ENCODE measurements at regions not wholly inside any gene's neighbourhood (a gene's known extent, or its start where the extent isn't known, plus 50 kb on each side); places are given as distances from the start of the nearest gene placed in this dataset.

DNA sequence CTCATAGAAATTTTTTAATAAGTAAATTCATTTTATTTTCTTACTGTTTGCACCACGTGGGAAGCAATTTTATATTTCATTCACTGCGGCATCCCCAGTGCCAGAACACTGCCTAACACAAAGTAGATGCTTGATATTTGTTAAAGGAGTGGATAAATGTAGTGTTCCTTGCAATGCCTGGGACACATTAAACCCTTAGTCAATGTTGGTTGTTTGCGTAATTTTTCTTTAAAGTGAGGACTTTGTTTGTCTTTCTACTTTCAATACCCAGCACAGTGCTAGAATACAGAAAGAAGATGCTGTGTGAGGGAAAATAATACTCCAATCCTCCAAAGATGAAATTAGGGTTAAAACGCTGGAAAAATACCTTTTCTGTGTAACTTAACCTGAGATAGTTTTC lies 299.3 kb downstream of the MAP2K6 start:
- in situ Hi-C loops (cut with MboI; ENCODE audit: low pct_unique_long_range_greater_than_20kb, low sequenced_read_pairs): no loop called here

DNA sequence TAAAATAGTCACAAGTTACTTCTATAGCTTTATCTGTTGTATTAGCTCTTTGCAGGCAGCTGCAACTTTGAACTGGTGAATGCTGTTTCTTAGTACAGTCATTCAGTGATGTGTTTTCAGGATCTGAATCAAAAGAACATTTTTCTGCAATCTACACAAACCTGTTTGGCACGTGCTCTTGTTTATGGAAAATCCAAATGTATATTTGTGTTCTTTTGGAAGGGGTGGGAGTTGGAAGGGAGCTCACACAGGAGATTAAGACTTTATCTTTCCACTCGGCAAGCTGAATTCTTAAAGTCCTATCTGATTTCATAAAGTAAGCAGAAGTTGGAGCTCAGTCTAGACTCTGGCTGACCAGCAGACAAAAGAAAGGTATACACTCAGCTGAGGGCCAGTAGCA lies 300.2 kb downstream of the MAP2K6 start:
- DNase-seq: no peak
- in situ Hi-C loops (cut with MboI; ENCODE audit: low pct_unique_long_range_greater_than_20kb, low sequenced_read_pairs): no loop called here

More for the DNA sequence above, 299.3 kb downstream of the MAP2K6 start:
- no peak for DNase-seq

DNA sequence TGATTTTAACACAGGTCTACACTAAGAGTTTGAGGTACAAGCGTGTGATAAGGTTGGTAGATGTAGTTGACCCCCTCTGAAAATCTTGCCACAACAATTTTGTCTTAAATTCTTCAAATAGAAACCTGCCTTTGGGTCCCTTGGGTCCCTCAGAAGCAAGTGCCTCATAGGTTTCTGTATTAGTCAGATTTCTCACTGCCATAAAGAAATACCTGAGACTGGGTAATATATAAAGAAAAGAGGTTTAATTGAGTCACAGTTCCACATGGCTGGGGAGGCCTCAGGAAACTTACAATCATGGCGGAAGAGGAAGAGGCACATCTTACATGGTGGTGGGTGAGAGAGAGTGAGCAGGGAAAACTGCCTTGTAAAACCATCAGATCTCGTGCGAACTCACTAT lies 301.2 kb downstream of the MAP2K6 start:
- no peak for DNase-seq
- in situ Hi-C loops (cut with MboI; ENCODE audit: low pct_unique_long_range_greater_than_20kb, low sequenced_read_pairs): no loop called here

DNA sequence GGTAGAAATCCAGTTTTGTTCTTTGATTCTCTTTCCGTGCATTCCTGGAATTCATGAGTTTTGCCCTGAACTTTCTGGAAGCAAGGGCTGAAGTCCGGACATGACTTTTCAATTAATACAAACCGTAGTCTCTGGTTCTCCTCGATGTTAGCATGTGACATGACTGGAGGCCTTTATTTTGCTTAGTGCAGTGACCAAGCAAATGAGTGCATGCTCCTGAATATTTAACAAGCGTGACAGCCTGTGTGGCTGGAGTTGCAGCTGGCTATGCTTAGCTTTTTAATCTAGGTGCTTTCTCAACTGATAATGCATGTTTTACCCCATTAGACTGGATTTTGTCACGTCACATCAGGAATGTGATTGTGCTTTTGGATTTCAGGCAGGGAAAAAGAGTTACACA lies 302.1 kb downstream of the MAP2K6 start:
- in situ Hi-C loops (cut with MboI; ENCODE audit: low pct_unique_long_range_greater_than_20kb, low sequenced_read_pairs): no loop called here
- DNase-seq: no peak

DNA sequence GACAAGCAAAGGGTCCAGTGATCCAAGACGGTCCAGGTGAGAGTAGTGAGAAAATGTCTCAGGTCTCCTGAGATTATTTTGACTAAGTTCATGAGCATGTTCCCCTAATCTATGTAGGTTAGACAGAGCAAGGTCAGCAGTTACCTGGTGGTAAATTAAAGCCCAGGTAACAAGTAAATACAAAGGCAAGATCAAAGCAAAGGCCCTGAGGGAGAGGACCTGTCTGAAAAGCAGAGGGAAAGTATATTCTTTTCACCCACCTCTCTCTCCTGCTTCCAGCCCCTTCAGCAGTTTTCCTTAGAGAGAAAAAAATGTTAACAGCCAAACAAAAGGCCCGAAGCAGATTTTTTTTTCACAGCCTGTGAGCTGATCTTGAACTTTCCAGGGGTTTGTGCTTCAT lies 302.7 kb downstream of the MAP2K6 start:
- in situ Hi-C loops (cut with MboI; ENCODE audit: low pct_unique_long_range_greater_than_20kb, low sequenced_read_pairs): no loop called here
- no peak for DNase-seq

DNA sequence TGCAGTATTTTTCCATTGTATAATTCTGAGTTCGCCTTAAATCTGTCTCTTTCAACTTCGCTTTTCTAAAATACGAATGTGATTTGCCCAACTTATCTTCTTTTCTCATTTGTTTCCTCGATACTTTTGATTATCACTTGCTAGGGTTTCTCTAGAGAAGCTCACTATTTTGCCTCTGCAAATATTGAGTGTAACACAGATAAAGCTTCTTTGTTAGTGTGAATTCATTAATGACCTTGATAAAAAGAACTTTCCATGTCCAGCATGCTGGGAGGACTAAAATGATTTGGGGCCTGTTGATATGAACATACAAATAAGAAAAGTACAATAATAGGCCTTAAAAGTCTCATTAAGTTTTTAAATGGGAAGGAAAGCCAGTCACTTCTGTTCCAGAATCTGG lies 303.3 kb downstream of the MAP2K6 start:
- in situ Hi-C loops (cut with MboI; ENCODE audit: low pct_unique_long_range_greater_than_20kb, low sequenced_read_pairs): no loop called here
- DNase-seq: no peak

DNA sequence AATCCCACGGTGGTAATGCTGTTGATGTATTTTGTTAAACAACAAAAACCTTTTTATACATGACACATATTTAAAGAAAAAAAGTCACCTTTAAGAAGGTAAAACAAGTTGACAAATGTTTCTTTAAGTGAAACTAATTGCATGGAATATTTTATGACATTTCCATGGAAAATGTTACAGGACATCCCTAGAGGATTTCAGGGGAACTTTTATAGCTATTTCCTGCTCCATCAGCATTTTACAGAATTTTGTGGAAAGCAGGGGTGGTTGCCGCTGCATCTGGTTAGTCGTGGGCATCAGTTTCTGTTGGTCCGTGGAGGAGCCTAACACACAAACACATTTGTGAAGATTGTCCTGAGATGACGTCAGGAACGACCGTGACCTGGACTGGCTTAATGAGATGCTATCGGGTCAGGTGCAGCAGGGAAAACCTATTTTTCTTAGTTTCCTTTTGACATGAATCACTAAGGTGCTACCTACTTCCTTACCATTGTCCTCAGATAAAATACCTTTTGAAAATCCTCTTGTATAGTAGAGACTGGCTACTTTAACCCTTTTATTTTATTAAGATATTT lies 305.1 kb downstream of the MAP2K6 start:
- in situ Hi-C loops (cut with MboI; ENCODE audit: low pct_unique_long_range_greater_than_20kb, low sequenced_read_pairs): no loop called here

DNA sequence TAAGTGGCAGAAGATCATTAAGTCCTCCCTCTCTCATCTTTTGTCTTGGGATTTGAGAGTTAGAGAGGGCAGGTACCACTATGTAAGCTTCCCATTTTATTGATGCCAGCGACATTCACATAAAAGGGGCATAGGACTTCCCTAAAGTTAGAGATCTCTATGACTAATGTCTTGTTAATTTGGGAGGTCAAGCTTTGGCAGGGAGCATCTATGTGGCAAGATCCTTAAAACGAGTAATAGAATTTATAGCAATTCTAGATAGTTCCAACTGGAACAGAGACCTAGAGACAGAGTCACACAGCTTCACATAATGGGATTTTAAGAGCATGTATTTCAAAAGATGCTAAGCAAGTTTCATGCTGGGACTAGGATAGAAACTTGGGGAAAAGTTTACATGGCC lies 308.0 kb downstream of the MAP2K6 start:
- no peak for DNase-seq
- in situ Hi-C loops (cut with MboI; ENCODE audit: low pct_unique_long_range_greater_than_20kb, low sequenced_read_pairs): no loop called here

More for the DNA sequence above, 305.1 kb downstream of the MAP2K6 start:
- no peak for DNase-seq

DNA sequence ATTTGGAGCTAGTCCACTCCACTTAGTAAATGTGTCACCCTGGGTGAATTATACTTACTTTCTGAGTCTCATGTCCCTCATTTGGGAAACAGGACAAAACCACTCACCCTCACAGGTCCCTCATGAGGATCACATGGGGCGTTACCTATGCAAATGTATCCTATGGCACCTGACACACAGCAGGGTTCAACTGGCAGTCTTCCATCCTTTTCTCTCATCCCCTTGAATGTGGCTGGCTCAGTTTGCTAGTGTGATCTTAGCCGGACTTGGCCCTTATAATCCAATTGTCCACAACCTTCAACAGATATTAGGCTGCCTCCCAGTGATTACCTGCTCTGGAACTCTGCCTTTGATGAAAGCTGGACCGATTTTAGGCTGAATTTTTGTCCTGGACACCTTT lies 308.8 kb downstream of the MAP2K6 start:
- in situ Hi-C loops (cut with MboI; ENCODE audit: low pct_unique_long_range_greater_than_20kb, low sequenced_read_pairs): no loop called here
- DNase-seq: no peak

DNA sequence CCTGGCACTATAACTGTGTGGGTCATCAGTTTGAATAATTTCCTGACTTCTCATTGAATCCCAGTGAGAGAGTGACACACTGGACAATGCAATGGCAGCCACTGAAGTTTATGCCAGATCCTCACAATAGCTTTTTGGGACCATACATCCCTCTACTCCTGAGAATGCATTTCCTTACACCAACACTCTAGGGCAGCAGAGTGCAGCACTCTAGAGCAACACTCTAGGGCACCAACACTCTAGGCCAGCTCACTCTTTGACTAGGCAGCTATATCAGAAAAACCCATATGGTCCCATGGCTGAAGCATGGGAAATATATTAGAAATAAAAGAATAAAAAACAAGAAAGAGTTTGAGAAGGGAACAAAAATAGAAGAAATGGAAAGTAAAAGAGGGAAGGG lies 309.2 kb downstream of the MAP2K6 start:
- in situ Hi-C loops (cut with MboI; ENCODE audit: low pct_unique_long_range_greater_than_20kb, low sequenced_read_pairs): no loop called here
- DNase-seq: no peak

DNA sequence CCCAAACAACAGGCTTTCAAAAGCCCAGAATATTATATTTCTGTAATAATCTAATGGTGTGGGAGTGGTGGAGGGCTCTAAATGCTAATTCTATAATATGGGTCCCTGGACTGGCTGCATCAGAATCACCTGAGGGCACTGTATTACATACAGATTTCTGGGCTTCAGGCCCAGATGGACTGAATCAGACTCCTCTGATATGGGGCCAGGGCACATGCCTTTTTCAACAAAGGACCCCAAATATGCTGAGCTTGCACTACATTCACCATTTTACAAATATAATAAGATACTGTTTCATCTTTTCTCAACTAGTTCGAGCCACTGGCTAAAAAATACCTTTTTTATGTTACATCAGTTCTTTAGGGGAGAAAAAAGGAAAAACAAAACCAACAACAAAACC lies 309.7 kb downstream of the MAP2K6 start:
- DNase-seq: no peak
- in situ Hi-C loops (cut with MboI; ENCODE audit: low pct_unique_long_range_greater_than_20kb, low sequenced_read_pairs): no loop called here

DNA sequence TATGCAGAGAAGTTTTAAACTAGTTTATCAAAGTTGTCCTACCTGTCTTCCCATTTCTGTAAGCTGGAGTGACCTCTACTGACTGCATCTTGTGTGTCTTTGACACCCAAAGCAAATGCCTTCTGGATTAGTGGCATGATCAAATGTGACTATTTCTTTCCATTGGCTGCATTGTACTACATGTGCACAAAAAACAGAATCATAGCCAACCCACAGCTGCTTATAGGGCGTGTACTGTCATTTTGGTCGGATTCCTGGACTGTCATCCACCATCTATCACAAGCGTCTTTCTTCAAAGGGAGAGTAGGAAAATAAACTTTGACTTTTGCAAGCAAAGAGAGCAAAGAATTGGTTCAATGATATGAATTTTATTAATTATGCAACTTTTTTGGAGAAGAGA lies 310.6 kb downstream of the MAP2K6 start:
- in situ Hi-C loops (cut with MboI; ENCODE audit: low pct_unique_long_range_greater_than_20kb, low sequenced_read_pairs): no loop called here

DNA sequence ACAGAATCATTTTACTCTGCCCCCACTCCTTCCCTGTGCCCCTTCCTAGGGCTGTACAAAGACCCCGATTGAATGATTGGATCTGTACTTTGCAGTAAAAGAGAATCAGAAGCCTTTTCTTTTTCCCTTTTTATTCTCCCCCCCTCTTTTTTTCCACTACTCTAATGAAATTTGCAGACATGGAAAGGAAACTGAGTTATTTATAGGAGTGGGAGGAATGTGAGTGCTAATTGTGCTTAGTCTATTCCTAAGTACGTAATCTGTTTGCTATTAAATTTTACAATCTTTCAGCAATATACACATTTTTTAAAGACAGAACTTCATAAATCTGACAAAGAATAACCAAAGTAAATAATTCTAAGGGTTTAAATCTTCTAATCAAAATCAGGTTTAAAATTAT lies 314.3 kb downstream of the MAP2K6 start:
- in situ Hi-C loops (cut with MboI; ENCODE audit: low pct_unique_long_range_greater_than_20kb, low sequenced_read_pairs): no loop called here
- DNase-seq: no peak

More for the DNA sequence above, 310.6 kb downstream of the MAP2K6 start:
- no peak for DNase-seq

DNA sequence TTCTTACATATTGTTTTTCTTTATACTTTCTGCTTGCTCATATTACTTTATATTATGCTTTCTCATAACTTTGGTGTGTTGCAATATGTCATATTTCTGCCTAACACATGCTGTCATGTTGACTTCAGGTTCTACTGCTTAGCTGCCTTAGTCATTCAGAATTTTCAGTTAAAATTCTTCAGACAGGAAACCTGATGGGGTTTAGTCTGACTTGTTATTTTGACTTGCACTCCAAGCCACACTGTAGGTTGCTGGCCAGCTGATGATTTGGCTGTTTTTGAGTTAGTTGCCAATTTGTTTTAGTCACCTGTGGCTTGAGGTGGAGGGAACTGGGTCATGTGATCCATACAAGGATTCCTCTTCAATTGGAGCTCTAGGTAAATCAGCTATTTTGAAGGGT lies 315.4 kb downstream of the MAP2K6 start:
- in situ Hi-C loops (cut with MboI; ENCODE audit: low pct_unique_long_range_greater_than_20kb, low sequenced_read_pairs): no loop called here
- DNase-seq: no peak

DNA sequence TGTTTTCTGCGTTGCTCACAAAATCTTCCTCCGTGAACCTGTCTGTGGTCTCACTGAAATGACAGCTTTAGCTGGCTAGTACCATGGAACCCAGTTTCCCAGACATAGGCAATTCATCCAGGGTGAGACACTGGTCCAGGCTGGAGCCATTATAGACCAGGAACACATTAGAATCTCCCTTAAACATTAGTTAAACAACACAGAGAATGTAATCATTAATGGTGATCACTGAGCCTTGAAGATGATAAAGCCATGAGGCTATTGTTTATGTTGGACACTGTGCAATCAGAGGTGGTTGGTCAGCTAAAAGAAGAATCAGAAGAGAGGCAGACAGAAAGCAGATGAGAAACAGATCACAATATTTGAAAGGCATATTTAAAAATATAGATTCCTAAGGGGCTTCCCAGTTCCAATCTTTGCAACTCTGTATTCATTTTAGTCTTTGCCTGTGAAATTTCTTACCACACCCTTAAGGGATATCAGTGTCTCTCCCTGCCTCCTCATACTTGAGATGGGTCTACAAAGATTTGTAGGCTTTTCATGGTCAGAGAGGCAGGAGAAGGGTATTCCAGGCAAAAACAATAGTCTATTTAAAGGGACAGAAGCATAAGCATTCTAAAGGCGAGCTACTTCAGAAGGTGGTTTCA lies 317.9 kb downstream of the MAP2K6 start:
- no peak for DNase-seq
- in situ Hi-C loops (cut with MboI; ENCODE audit: low pct_unique_long_range_greater_than_20kb, low sequenced_read_pairs): no loop called here

DNA sequence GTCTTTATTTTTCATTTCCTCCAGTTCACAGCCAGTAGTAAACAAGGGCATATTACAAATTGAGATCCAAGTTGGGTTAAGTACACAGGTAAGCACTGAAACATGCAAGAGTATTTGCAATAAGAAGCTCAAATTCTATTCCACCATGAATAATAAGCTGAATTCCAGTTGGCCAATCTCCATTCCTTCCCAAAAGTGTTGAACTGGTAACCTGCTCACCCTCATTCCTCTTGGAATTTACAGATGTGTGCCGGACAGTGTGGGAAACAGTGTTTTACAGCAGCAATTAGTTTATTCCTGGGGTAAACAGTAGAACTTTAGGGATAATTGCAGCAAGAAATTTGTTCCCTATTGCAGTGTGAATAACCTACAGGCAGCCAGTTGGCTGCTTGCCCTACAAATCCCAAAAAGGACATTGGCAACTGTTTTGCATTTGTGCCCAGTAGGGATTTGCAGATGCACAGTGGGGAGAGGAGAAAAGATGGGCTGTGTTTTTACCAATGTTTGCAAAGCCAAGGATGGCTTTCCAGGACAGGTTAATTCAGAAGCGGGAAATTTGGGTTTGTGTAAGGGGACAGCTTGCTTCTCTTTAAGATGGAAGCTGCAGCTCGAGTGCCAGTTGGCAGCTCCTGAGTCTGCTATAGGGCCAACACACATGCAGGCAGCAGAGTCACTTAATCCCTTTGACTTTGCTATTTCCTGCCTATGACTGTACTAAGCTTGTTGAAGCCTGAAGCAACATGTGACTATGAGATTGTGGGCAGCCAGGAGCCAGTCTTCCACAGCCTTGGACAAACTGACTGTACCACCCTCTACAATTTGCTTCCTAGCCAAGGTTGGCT lies 318.9 kb downstream of the MAP2K6 start:
- in situ Hi-C loops (cut with MboI; ENCODE audit: low pct_unique_long_range_greater_than_20kb, low sequenced_read_pairs): no loop called here

DNA sequence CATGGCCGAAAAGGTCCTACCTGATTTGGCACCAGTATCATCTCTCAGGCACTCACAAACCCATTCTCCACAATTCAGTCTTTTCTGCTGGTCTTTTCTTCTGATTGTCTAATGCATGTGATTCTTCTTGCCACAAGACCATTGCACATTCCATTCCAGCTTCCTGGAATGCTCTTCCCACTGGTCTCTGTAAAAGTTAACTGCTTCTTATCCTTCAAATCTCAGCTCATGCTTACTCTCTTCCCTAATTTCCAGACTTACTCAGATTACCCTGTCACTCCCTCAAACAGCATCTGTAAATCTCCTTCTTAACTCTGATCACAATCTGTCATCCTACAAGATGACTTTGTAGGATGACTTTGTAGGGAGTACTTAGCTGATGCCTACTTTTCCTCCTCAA lies 320.2 kb downstream of the MAP2K6 start:
- no peak for DNase-seq
- in situ Hi-C loops (cut with MboI; ENCODE audit: low pct_unique_long_range_greater_than_20kb, low sequenced_read_pairs): no loop called here

More for the DNA sequence above, 318.9 kb downstream of the MAP2K6 start:
- DNase-seq: no peak

DNA sequence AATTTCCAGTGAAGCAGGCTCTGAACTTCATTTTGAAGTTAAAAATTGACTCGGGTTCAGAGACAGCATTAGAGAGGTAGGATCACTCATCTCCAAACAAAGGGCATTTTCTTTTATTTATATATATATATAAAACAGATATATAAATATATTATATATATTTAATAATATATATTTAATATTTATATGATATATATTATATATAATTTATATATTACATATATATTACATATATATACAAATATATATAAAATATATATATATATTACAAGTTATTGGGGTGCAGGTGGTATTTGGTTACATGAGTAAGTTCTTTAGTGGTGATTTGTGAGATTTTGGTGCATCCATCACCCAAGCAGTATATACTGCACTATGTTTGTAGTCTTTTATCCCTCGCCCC lies 320.8 kb downstream of the MAP2K6 start:
- in situ Hi-C loops (cut with MboI; ENCODE audit: low pct_unique_long_range_greater_than_20kb, low sequenced_read_pairs): no loop called here
- DNase-seq: no peak

DNA sequence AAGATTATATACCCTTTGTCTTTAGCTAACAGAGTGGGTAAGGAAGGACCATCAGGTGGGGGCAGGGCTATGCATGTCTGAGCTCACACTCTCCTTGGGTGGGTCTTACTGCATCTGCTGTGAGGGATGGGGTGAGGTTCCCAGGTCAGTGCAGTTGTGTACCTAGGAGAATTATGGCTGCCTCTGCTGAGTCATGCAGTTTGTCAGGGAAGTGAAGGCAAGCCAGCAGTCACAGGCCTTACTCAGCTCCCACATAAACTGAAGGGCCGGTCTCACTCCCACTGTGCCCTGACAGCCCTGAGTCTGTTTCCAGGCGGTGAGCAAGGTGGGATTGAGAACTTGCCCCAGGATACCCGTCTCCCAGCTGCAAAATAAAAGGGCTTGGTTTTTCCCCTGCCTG lies 328.6 kb downstream of the MAP2K6 start:
- no peak for DNase-seq
- in situ Hi-C loops (cut with MboI; ENCODE audit: low pct_unique_long_range_greater_than_20kb, low sequenced_read_pairs): no loop called here

DNA sequence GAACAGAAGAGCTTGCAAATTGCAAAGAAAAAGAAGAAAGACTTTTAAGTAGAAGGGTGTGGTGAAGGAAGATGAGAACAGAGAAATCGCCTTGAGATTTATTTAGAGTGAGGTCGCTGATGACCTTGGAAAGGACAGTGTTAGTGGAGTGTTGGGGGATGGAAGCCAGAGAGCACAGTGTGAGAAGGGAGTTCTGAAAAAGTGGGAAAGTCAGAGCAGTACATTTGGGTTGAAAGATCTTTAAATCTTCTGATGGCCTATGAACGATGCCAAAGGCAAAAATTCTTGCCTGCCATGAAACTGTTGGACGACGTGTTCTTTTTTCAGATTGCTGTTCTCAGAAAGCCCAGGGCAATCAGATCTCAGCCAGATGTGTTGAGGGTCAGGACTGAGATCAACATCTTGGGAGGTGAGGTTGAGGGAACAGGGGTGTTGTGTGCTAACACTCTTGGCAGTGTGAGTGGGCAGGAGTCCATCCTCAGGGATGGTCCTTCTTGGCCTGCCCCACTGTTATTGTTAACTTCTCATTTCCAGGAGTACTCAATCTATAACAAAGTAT lies 330.1 kb downstream of the MAP2K6 start:
- no peak for DNase-seq
- in situ Hi-C loops (cut with MboI; ENCODE audit: low pct_unique_long_range_greater_than_20kb, low sequenced_read_pairs): no loop called here
